B cell (primary cell): ENCODE measurements at regions not wholly inside any gene's neighbourhood (a gene's known extent, or its start where the extent isn't known, plus 50 kb on each side); places are given as distances from the start of the nearest gene placed in this dataset.

Experiments
- CTCF ChIP-seq: fragments of 200-600 bp; IDR thresholded peaks from one replicate; pipeline ENCODE4 v1.8.0; 2022; ENCODE audit warnings: antibody characterized with exemption, mild to moderate bottlenecking
- EZH2 ChIP-seq: IDR thresholded peaks from 2 replicates; pipeline ENCODE4 v1.6.1; 2012; ENCODE audit warnings: borderline replicate concordance, low read depth, mild to moderate bottlenecking, moderate library complexity, low read length; ENCODE audit not compliant: insufficient read depth, poor library complexity, severe bottlenecking

GRCh38 chr17:79258843-79259242 lies 184.2 kb downstream of the ENGASE start:
- TF ChIP-seq CTCF (no peak), EZH2 (no peak)
